Endothelial cell of umbilical vein (primary cell): ENCODE measurements at regions not wholly inside any gene's neighbourhood (a gene's known extent, or its start where the extent isn't known, plus 50 kb on each side); places are given as distances from the start of the nearest gene placed in this dataset.

ENCODE experiments used
- BruUV-seq: library from RNA; stranded (reverse); fragments of 400-500 nt; replicated peaks from 2 replicates; lab custom pipeline; 2021; lab: Mats Ljungman, UMichigan
- CTCF ChIA-PET: fragments of 300-600, 350-600 bp; sonication (Branson Sonifier 250); formaldehyde crosslinking; loops from one replicate; lab custom pipeline; 2021; ENCODE audit warnings: antibody characterized with exemption, inconsistent platforms; lab: Charles Lee
- POLR2A ChIA-PET: fragments of 300-600, 350-600 bp; sonication (Branson Sonifier 250); formaldehyde crosslinking; loops from one replicate; lab custom pipeline; 2021; ENCODE audit warnings: antibody characterized with exemption, inconsistent platforms; lab: Charles Lee
- DNase-seq: peaks from one replicate; pipeline ENCODE4 v3.0.0-alpha.2; 2011; ENCODE audit warnings: low read depth, low spot score
- FAIRE-seq: peaks from 2 replicates; lab custom pipeline; 2011; peaks lifted over from hg19 to GRCh38; lab: Jason Lieb, UNC
- H2AFZ ChIP-seq: 2 replicates; pipeline ENCODE4 v1.6.0; 2012; ENCODE audit warnings: low read depth, low read length, control low read depth, inconsistent platforms
- H3K27ac ChIP-seq: 2 replicates; pipeline ENCODE4 v1.5.1; 2011; ENCODE audit warnings: low read depth, mild to moderate bottlenecking, control low read depth, low read length, moderate library complexity; ENCODE audit not compliant: insufficient read depth
- H3K27me3 ChIP-seq, 2 experiments: 2 replicates each; pipeline versions ENCODE4 v1.6.0 to v1.6.1; 2011; ENCODE audit warnings: low read length in 2 of 2, mixed read lengths in 1 of 2; ENCODE audit not compliant: control insufficient read depth in 2 of 2, insufficient read depth in 2 of 2
- H3K36me3 ChIP-seq, 2 experiments: 2 replicates in 1 of 2; 3 replicates in 1 of 2; pipeline ENCODE4 v1.5.1; 2011; ENCODE audit warnings: low read length in 2 of 2, mild to moderate bottlenecking in 1 of 2, moderate library complexity in 1 of 2; ENCODE audit not compliant: control insufficient read depth in 2 of 2, insufficient read depth in 2 of 2; ENCODE audit errors: extremely low read depth in 1 of 2
- H3K4me1 ChIP-seq: 3 replicates; pipeline ENCODE4 v1.5.1; 2011; ENCODE audit warnings: mild to moderate bottlenecking, low read length; ENCODE audit not compliant: control insufficient read depth, insufficient read depth; ENCODE audit errors: extremely low read depth
- H3K4me2 ChIP-seq: 2 replicates; pipeline ENCODE4 v1.6.1; 2011; ENCODE audit warnings: low read length, control low read depth, mixed read lengths; ENCODE audit not compliant: insufficient read depth
- H3K4me3 ChIP-seq, 3 experiments: fragments of 200-600 bp in 1 of 3; sonication (generic), shearing (Covaris generic) in 1 of 3; replicated peaks in 1 of 3; 2 replicates each; pipeline ENCODE4 v1.5.1; 2011 to 2016; ENCODE audit warnings: control low read depth in 3 of 3, low read length in 3 of 3, mild to moderate bottlenecking in 2 of 3, inconsistent platforms in 1 of 3, low read depth in 1 of 3, moderate library complexity in 1 of 3; ENCODE audit not compliant: insufficient read depth in 1 of 3
- H3K79me2 ChIP-seq: 2 replicates; pipeline ENCODE4 v1.6.0; 2012; ENCODE audit warnings: low read length, inconsistent platforms; ENCODE audit not compliant: control insufficient read depth, insufficient read depth
- H3K9ac ChIP-seq: replicated peaks from 2 replicates; pipeline ENCODE3; 2011; ENCODE audit warnings: low read length, control low read depth; ENCODE audit not compliant: insufficient read depth; ENCODE audit errors: extremely low read depth
- H3K9me1 ChIP-seq: replicated peaks from 3 replicates; pipeline ENCODE4 v1.6.0; 2011; ENCODE audit warnings: mild to moderate bottlenecking, low read length; ENCODE audit not compliant: control insufficient read depth, insufficient read depth; ENCODE audit errors: extremely low read depth
- H3K9me3 ChIP-seq: replicated peaks from 2 replicates; pipeline ENCODE4 v1.5.1; 2012; ENCODE audit warnings: low read length, inconsistent platforms; ENCODE audit not compliant: control insufficient read depth, insufficient read depth
- H4K20me1 ChIP-seq: replicated peaks from 2 replicates; pipeline ENCODE3; 2011; ENCODE audit warnings: mild to moderate bottlenecking, low read length; ENCODE audit not compliant: control insufficient read depth, insufficient read depth; ENCODE audit errors: extremely low read depth
- EZH2 ChIP-seq: IDR thresholded peaks from 2 replicates; pipeline ENCODE4 v1.6.1; 2012; ENCODE audit warnings: borderline replicate concordance, low read depth, mild to moderate bottlenecking, moderate library complexity, low read length, inconsistent platforms; ENCODE audit not compliant: severe bottlenecking
- FOS ChIP-seq: IDR thresholded peaks from 2 replicates; pipeline ENCODE4 v1.6.1; 2011; ENCODE audit warnings: mild to moderate bottlenecking, low read length, moderate library complexity, borderline replicate concordance; ENCODE audit not compliant: insufficient read depth
- GATA2 ChIP-seq: IDR thresholded peaks from 2 replicates; pipeline ENCODE4 v1.7.0; 2011; ENCODE audit warnings: low read depth, mild to moderate bottlenecking, moderate library complexity, mixed read lengths, low read length; ENCODE audit not compliant: insufficient read length, insufficient read depth
- JUN ChIP-seq: IDR thresholded peaks from 2 replicates; pipeline ENCODE4 v1.6.1; 2011; ENCODE audit warnings: borderline replicate concordance, low read depth; ENCODE audit not compliant: insufficient read length, insufficient read depth
- POLR2A ChIP-seq: IDR thresholded peaks from 2 replicates; pipeline ENCODE4 v1.6.1; 2012; ENCODE audit warnings: low read depth, mild to moderate bottlenecking, control low read depth, low read length
- POLR2AphosphoS5 ChIP-seq: IDR thresholded peaks from 2 replicates; pipeline ENCODE4 v1.6.1; 2012; ENCODE audit warnings: low read depth, mild to moderate bottlenecking, control low read depth, low read length, moderate library complexity; ENCODE audit not compliant: insufficient read depth
- dilution Hi-C: fragments of 300-500 bp; cut with MboI; formaldehyde crosslinking; loops from one replicate; pipeline ENCODE4 v1.15.0; 2019; ENCODE audit warnings: low sequenced_read_pairs; ENCODE audit not compliant: extremely low pct_ligation_motif_present
- intact Hi-C: fragments of 100-400 bp; cut with micrococcal nuclease; formaldehyde crosslinking; loops from one replicate; pipeline ENCODE4 v1.10.0; 2022
- TF ChIP-seq, protein P1 (sequence below), 2 donors: IDR thresholded peaks; 1 replicate in 1 of 2; 2 replicates in 1 of 2; pipeline ENCODE4 v1.5.1; 2011; ENCODE audit warnings: low read length in 2 of 2, mild to moderate bottlenecking in 2 of 2, moderate library complexity in 2 of 2, control low read depth in 1 of 2, inconsistent platforms in 1 of 2, low read depth in 1 of 2; ENCODE audit not compliant: insufficient read depth in 1 of 2; ENCODE audit errors: extremely low read depth in 1 of 2

DNA sequence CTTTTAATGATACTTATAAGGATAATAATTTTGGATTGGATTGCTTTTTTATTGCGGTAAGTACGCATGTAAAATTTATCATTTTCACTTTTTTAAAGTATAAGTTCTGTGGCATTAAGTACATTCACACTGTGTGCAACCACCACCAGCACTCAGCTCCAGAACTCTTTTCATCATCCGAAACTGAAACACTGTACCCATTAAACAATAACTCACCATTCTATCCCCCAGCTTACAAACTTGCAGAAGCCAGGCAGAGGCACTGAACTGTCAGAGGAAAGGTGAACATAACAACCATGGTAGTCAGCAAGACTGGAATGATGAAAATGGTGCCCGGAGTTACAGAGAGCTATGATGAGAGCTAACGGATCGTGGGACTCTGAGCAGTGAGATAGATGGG is 465.9 kb downstream of the ADCYAP1 start:
- Histone ChIP-seq H4K20me1 (no peaks in the 10 kb centered on the region), H3K9me3 (peaks cover 3% of the 10 kb centered on the region), H2AFZ (no peak overlapping the region), H3K27me3 (no peaks in the 10 kb centered on the region), H3K79me2 (no peaks in the 10 kb centered on the region), H3K4me3 (no peak overlapping the region), H3K27ac (no peak overlapping the region), H3K4me1 (no peaks in the 10 kb centered on the region), H3K36me3 (no peaks in the 10 kb centered on the region), H3K9ac (no peak overlapping the region), H3K9me1 (no peaks in the 10 kb centered on the region), H3K4me2 (no peak overlapping the region)
- DNase-seq (no peak), FAIRE-seq (no peak)
- POLR2A ChIA-PET = no interaction called here
- CTCF ChIA-PET = no interaction called here
- dilution Hi-C loops = no loop called here
- intact Hi-C loops = no loop called here
- TF ChIP-seq, protein P1, sequence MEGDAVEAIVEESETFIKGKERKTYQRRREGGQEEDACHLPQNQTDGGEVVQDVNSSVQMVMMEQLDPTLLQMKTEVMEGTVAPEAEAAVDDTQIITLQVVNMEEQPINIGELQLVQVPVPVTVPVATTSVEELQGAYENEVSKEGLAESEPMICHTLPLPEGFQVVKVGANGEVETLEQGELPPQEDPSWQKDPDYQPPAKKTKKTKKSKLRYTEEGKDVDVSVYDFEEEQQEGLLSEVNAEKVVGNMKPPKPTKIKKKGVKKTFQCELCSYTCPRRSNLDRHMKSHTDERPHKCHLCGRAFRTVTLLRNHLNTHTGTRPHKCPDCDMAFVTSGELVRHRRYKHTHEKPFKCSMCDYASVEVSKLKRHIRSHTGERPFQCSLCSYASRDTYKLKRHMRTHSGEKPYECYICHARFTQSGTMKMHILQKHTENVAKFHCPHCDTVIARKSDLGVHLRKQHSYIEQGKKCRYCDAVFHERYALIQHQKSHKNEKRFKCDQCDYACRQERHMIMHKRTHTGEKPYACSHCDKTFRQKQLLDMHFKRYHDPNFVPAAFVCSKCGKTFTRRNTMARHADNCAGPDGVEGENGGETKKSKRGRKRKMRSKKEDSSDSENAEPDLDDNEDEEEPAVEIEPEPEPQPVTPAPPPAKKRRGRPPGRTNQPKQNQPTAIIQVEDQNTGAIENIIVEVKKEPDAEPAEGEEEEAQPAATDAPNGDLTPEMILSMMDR (IDR thresholded peaks at IDR 0.05; ENCODE audit: extremely low read depth in 1 of 2, insufficient read depth in 1 of 2, low read depth in 1 of 2, low read length in 2 of 2) = no peak
- TF ChIP-seq GATA2 (no peak), FOS (no peak), EZH2 (no peak), JUN (no peak), POLR2AphosphoS5 (no peak), POLR2A (no peak)
- BruUV-seq = no TSS peak
